Nephron progenitor cell (in vitro differentiated cells): ENCODE measurements at regions not wholly inside any gene's neighbourhood (a gene's known extent, or its start where the extent isn't known, plus 50 kb on each side); places are given as distances from the start of the nearest gene placed in this dataset.
"Not testable (repeated sequence)": the region's sequence is repeated elsewhere in the genome, so short reads cannot be mapped to it uniquely, and the experiment has no call there.

Experiments used
- DNase-seq: peaks from one replicate; pipeline ENCODE4 v3.0.0; 2021
- H3K27ac Mint-ChIP-seq: 2 replicates; pipeline ENCODE4 v1.8.0; 2021; ENCODE audit warnings: mild to moderate bottlenecking, moderate library complexity, mixed read lengths
- H3K27me3 Mint-ChIP-seq: 2 replicates; pipeline ENCODE4 v1.8.0; 2021; ENCODE audit warnings: mild to moderate bottlenecking, low read depth, mixed read lengths; ENCODE audit not compliant: poor library complexity
- H3K36me3 Mint-ChIP-seq: 2 replicates; pipeline ENCODE4 v1.8.0; 2021; ENCODE audit warnings: low read depth, mixed read lengths
- H3K4me1 Mint-ChIP-seq: 2 replicates; pipeline ENCODE4 v1.8.0; 2021; ENCODE audit warnings: mixed read lengths
- H3K4me3 Mint-ChIP-seq: 2 replicates; pipeline ENCODE4 v1.8.0; 2021; ENCODE audit warnings: mild to moderate bottlenecking, moderate library complexity, mixed read lengths
- H3K9me3 Mint-ChIP-seq: 2 replicates; pipeline ENCODE4 v1.8.0; 2021; ENCODE audit warnings: mild to moderate bottlenecking, moderate library complexity, mixed read lengths
- CTCF ChIP-seq: fragments of 200-600 bp; sonication (generic); IDR thresholded peaks from 2 replicates; pipeline ENCODE4 v1.5.0; 2021; ENCODE audit warnings: antibody characterized with exemption

DNA sequence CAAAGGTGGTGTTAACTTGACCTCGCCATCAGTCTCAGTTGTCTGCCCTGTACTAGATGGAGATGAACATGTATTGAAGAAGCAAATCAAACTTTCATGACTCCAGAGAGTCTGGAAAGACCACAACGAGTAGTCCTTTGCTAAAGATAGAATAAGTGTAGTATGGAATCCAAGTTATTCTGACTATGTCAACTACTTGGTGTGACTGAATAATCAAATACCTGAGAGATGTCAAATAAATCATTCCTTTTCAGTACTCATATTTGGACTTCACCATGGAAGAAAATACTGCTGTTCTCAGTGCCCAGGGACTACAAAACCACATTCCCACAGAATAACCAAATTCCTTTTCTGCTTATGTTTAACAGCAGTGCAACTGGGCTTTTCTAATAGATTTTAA, 161.2 kb upstream of the SPRY1 start:
- Mint-ChIP-seq H3K4me1 (peaks cover 17% of the 10 kb centered on the region), H3K4me3 (no peak overlapping the region), H3K27me3 (no peaks in the 10 kb centered on the region), H3K36me3 (peaks cover 35% of the 10 kb centered on the region), H3K9me3 (peaks cover 22% of the 10 kb centered on the region), H3K27ac (no peak overlapping the region)
- no peak for DNase-seq
- no peak for TF ChIP-seq CTCF

DNA sequence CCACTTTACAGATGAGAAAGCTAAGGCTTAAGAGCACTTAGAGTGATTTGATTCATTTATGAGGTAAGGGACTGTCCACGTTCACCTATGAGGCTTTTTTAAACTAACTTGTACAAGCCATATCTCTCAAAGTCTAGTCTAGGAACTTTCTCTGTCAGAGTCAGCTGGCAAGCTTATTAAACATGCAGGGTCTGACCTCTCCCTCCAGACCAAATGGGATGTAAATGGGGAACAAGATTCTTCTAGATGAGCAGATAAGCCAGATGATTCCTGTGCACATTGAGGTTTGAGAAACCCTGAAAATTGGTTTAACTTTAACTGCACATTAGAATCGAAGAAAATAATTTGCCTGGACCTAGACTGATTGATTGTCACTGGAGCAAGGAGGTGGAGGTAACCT, 160.0 kb upstream of the SPRY1 start:
- Mint-ChIP-seq H3K4me3 (no peak overlapping the region), H3K36me3 (peaks cover 41% of the 10 kb centered on the region), H3K9me3 (peaks cover 34% of the 10 kb centered on the region), H3K4me1 (peaks cover 17% of the 10 kb centered on the region), H3K27ac (no peak overlapping the region), H3K27me3 (no peaks in the 10 kb centered on the region)
- DNase-seq = no peak
- no peak for TF ChIP-seq CTCF

DNA sequence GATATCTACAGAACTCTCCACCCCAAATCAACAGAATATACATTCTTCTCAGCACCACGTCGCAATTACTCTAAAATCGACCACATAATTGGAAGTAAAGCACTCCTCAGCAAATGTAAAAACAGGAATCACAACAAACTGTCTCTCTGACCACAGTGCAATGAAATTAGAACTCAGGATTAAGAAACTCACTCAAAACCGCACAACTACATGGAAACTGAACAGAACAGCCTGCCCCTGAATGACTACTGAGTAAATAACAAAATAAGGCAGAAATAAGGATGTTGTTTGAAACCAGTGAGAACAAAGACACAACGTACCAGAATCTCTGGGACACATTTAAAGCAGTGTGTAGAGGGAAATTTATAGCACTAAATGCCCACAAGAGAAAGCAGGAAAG, 156.3 kb upstream of the SPRY1 start:
- not testable (repeated sequence) for H3K27me3 Mint-ChIP-seq, H3K4me3 Mint-ChIP-seq, DNase-seq
- peaks cover 14% of the 10 kb centered on the region for H3K4me1 Mint-ChIP-seq
- H3K9me3 Mint-ChIP-seq = peaks cover 48% of the 10 kb centered on the region
- peaks cover 54% of the 10 kb centered on the region for H3K36me3 Mint-ChIP-seq
- H3K27ac Mint-ChIP-seq = peak overlapping the region; percentile 60

GRCh38 chr4:123243220-123243619, 153.4 kb upstream of the SPRY1 start:
- not testable (repeated sequence) for H3K27me3 Mint-ChIP-seq, H3K4me3 Mint-ChIP-seq, H3K27ac Mint-ChIP-seq, DNase-seq
- peaks cover 40% of the 10 kb centered on the region for H3K36me3 Mint-ChIP-seq
- peaks cover 39% of the 10 kb centered on the region for H3K4me1 Mint-ChIP-seq
- H3K9me3 Mint-ChIP-seq = peaks cover 45% of the 10 kb centered on the region

- TF ChIP-seq CTCF = no peak
- peaks cover 31% of the 10 kb centered on the region for H3K36me3 Mint-ChIP-seq
- DNase-seq = no peak
- no peaks in the 10 kb centered on the region for H3K27me3 Mint-ChIP-seq
- peaks cover 47% of the 10 kb centered on the region for H3K4me1 Mint-ChIP-seq
- H3K9me3 Mint-ChIP-seq = peaks cover 36% of the 10 kb centered on the region
- H3K4me3 Mint-ChIP-seq = no peak overlapping the region
- H3K27ac Mint-ChIP-seq = no peak overlapping the region
These were observed 152.5 kb upstream of the SPRY1 start for GRCh38 chr4:123244137-123244536.

DNA sequence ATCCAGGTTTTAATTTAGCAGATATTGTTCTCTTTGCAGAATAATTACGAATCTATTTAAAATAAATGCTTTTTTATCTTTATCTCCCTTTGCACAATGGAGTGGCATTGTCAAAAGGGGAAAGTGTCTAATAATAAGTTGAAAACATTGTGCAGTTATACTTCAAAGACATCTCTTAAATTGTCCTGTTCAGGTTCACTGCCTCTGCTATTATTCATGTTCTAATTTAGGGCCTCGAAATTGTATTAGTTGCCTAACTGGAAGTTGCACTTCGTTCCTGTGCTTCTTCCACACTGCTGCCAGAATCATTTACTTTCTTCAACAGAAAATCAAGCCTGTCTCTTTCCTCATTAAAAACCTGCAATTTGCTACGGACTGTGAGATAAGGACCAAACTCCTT, 150.5 kb upstream of the SPRY1 start:
- no peak for DNase-seq
- TF ChIP-seq CTCF = no peak
- Mint-ChIP-seq H3K27ac (peak overlapping the region; percentile 74), H3K4me1 (peaks cover 49% of the 10 kb centered on the region), H3K4me3 (no peak overlapping the region), H3K9me3 (peaks cover 19% of the 10 kb centered on the region), H3K36me3 (peaks cover 17% of the 10 kb centered on the region), H3K27me3 (no peaks in the 10 kb centered on the region)

DNA sequence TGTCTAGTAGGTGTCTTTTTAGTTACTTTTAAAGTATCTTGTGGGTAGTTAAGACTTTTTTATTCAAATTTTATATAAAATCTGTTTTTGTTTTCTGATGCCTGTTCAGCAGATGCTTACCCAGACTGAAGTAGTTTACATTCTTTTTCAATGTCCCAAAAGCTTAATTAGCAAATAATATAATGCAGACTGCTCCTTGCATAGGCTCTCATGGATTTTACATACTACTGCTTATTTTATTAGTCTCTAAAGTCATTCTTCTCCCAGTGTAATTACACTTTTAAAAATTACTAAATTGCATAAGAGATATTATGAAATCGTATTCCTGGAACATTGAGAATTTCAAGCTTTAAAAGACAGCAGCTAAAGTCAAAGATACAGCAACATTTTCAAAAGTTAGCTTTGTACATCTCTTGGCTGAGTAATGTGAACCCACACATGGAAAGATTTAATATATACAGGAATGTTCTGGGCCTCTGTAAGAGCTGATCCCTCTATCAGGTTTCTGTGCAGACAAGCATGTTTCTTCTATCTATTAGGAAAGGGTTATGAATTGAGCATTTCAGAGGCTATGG, 148.4 kb upstream of the SPRY1 start:
- Mint-ChIP-seq H3K27ac (no peak overlapping the region), H3K27me3 (peaks cover 3% of the 10 kb centered on the region), H3K36me3 (no peaks in the 10 kb centered on the region), H3K4me3 (no peak overlapping the region), H3K4me1 (peaks cover 49% of the 10 kb centered on the region), H3K9me3 (no peaks in the 10 kb centered on the region)
- TF ChIP-seq CTCF = no peak
- no peak for DNase-seq
